RPMI7951 (cell line): ENCODE measurements at regions not wholly inside any gene's neighbourhood (a gene's known extent, or its start where the extent isn't known, plus 50 kb on each side); places are given as distances from the start of the nearest gene placed in this dataset.

Experiments used
- DNase-seq: peaks from one replicate; pipeline ENCODE4 v3.0.0-alpha.2; 2012; ENCODE audit warnings: low read depth

DNA sequence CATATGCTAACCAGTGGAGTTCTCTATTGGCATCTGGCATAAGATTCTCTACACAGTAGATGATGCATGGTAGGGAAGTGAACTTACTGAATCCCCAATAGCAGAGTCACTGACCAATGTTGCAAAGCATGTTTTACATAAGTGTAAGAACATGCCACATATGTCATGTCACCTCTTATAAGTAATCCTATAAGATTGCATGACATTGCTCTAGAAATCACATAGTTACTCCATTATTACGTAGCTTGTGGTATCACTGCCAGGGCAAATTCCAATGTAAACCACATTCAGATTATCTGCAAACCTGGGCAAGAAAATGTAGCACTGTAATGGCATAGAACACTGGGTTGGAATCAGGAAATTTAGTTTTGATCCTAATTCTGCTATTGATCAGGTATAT lies 198.2 kb upstream of the UMPS start:
- DNase-seq: no peak

DNA sequence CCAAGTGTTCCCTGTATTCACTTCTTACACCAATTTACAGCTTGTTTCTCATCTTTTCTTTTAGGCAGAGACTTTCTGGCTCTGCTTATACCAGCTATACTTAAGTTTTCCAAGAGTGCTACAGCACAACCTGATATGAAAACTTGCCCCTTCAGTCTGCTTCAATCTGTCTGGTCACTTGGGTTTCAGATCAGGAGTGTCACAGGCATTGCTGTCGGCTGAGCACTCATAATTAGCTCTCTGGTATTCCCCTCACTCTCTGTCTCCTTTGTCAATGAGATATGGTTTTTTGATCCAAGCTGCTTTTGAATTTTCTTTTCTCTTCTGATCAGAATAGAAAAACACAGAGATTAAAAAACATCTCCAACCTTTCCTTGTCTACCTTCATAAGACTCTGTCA lies 194.9 kb upstream of the UMPS start:
- DNase-seq: no peak

DNA sequence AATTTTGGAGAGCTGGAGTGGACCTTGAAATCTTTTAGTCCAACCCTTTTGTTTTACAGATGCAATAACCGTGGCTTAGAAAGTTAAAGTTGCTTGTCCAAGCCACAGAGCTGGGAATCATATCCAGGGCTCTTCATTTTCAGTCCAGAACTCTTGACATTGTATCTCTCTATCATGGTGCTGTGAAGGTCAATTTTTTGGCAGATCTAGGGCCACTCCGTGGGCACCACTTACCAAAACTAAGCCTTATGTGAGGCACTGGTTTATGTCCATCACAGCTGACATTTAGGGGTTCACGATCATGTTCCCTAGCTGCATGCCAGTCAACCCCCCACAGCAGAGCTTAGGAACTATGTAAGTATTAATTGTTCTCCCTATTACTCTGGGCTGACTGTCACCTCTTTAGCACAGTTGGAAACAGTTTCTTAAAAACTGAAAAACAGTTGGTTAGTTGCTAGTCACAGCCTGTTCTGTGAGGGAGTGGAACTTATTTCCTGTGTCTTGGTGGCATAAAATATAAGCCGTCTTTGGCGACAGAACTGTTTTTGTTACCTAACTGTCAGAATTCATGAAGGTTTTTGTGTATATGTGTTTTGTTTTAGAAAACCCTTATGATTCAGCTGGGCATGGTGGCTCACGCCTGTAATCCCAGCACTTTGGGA lies 189.6 kb upstream of the UMPS start:
- no peak for DNase-seq

DNA sequence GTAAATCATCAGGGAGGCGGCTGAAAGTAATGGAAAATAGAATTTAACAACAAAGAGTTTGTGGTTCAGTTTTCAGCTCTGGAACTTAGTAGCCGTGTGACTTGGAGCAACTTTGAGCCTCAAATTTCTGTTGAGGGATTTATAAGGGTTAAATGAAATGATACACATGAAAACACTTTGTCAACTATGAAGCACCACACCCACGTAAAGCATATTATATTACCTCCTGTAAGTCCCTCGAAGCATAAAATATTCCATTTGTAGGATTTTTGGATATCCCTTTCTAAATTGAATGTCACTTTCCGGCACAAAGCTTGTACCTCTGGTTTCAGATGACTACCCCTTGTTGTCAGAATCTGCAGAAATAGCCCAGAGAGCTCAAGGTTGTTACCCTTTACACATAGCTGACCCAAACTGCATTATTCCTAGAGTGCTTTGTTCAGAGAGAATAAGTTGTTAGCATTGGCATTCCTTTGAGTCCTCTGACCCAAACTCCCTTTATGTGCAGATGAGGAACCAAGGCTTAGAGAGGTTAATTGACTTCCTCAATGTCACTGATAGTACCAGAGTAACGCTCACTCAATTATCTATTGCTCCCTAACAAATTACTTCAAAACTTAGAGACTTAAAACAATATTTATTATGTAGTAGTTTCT lies 187.9 kb upstream of the UMPS start:
- DNase-seq: no peak

DNA sequence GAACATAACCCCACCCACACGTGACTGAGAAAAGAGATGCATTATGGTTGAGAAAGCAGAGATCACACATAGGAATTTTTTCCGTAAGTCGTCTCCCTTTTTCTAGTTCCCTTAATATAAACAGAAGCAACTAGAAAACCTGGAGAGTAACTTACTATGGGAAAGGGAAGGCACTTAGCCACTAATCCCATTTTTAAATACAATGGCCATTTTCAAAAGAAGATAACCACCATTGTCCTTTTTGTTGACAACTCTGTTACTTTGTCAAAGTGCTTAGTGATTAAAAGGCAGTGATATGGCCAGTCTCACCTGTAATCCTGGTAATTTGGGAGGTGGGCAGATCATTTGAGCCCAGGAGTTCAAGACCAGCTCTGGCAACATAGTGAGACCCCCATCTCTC lies 184.4 kb upstream of the UMPS start:
- no peak for DNase-seq

DNA sequence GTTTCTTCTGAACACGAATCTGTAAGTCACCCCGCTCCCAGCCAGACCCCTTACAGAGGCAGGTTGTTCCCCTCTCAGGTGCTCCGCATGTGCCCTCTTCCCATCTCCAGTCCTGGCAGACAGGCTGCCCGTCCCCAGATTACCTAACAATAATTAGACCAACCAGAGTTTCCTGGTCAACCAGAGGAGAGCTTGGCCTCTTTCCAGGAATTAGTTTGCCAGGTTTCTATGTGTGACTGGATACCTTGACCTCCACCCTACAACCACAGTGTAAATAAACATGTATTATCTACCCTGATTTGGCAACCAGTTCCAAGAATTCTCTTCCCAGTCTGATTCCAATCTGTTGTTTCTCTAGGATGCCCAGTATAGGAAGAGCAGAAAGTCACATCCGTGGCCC lies 178.0 kb upstream of the UMPS start:
- peak; percentile 40 for DNase-seq

DNA sequence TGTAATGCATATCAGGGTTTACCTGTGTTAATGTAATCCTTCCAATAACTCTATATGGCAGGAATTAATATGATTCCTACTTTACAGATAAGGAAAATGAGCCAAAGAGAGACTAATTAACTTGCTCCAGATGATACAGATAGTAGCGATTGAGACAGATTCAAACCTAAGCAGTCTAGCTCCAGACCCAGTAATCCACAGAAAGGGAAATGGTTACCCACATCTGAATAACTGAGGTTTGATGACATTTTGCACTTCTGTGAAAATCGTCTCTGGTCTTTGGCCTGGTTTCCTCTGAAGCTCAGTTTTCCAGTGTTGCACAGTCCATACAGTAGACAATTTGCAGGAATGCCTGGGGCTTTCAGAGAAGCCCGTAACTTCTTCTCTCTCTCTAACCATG lies 177.1 kb upstream of the UMPS start:
- DNase-seq: no peak

DNA sequence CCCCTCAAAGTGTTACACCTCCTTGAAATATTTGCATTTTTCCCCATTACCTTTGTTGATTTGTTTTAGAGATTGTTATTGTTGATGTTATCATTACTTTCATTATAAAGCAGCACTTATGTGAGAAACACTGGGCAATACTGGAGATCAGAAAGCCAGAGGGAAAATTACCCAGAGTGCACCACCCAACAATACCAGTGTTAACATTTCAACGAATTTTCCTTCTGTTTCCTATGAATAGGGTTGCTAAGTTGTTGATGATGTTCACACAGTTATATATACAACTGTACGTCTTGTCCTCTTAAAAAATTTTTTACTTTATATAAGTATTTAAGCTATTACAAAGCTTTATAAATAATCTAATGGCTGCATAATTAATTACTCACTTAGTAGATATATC lies 173.6 kb upstream of the UMPS start:
- no peak for DNase-seq

DNA sequence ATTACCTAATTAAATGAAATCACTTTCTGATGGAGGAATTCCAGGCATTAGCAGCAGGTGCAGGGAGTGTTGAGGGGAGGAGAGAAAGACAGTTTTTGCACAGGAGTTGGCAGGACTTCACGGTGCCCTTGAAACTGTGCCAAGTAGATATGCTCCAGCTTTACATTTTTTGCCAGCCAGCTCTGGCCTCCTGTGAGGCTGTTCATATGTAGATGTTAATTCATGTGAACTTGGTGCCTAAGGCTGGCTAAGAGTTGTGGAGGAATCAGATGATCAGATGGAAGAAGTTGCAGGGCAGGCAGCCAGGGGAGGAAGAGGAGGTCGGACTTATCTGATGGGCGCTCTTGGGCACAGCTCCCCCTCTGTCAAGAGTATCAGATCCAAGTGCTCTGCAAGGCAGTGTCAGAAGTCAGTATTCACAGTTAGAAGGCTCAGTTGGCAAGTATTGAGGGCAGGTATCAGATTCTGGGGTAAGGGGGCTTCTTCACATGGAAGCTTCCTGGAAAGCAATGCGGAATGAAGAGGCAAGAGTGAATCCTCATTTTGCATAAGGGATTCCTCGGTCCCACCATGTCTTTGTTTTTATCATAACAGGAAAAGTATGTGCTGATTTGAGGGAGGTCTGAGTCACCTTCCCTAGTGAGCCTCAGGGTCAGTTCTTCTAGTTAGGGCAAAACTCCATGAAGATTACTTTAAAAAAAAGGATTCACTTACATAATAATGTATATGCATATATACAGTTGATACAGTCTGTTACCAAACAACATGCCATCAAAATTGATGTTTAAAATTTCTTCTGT lies 172.6 kb upstream of the UMPS start:
- peak; percentile 80 for DNase-seq

DNA sequence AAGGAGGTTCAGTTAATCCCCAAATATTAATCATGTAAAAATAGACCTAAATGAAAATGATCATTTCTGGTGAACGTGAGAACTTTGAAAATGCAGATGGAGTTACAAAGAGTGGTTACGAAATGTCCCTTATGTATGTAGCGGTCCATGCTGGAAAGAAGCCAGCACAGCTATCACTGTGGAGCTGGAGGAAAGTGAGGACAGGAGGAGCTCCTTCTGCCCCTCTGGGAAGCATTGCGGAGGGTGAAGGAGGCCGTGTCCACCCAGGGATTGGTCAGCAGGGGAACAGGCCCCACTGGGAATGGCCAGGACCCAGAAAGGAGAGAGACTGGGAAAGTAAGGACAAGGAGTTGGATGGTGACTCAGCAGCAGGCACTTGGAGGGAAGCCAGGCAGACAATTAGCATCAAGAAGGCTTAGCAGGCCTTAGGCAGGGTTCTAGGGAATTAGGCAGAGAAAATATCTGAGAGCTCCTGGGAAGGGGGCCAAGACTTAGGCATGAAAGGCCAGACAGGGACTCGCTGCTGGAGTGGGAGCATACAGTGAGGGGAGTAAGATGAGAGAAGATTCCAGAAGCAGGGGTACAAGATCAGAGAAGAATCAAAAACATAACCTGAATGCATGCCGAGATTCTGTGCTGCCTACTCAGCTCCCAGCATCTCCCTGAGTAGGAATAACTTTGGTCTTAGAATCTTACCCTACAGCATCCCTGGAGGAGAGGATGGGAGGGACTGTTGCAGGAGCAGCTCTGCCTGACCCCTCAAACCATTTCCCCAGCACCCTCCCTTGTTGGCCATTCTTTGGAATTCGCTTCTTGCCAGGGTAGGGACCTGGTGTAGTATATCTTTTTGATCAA lies 171.0 kb upstream of the UMPS start:
- DNase-seq: peak; percentile 100

DNA sequence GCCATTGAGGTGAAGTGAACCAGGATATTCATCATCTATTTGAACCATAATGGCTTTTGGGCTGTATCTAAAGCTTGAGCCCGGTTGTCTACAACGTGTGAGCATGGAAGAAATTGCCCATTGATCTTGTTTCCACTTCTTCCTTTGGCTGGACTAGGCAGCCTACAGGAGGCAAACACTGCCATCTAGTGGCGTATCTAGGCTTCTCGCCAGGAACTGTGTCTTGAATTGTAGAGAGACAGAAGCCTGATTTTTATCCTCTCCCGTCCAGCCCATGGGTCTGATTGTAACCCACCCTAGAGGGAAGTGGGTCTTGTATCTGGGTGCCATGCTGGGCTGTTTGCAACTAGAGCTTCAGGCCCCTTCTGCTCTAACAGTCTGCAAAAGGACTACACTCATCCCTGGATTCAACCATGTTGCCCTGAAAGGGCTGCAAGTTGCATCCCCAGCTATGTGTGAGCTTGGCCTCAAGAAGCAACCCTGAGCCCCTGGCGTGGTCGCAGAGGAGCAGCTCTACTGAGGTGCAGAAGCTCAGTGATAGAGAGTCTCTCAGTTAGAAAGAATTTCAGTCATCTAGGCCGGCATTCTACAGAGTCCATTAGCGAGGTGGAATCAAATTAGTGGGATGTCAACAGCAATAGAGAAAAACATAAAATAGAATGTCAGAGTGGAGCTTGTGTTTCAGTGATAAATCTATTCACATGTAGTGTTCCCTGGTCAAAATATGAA lies 170.2 kb upstream of the UMPS start:
- DNase-seq: peak; percentile 81

DNA sequence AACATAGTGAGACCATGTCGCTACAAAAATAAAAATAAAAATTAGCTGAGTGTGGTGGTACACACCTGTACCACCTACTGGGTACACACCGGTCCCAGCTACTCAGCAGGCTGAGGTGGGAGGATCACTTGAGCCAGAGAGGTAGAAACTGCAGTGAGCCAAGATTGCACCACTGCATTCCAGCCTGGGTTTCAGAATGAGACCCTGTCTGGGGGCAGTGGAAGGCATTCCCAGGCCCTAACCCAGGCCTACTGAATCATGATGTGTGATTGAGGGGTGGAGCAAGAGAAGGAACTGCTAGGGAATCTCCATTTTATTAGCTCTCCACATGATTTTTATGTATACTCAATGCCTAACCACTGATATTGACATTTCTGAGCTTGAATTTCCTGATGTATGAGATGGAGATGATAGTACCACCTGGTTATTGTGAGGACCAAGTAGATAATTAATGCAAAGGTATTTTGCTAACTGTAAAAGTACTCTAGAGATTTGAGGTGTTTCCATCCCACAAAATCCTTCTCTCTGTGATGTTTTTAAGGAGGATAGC lies 169.5 kb upstream of the UMPS start:
- no peak for DNase-seq

DNA sequence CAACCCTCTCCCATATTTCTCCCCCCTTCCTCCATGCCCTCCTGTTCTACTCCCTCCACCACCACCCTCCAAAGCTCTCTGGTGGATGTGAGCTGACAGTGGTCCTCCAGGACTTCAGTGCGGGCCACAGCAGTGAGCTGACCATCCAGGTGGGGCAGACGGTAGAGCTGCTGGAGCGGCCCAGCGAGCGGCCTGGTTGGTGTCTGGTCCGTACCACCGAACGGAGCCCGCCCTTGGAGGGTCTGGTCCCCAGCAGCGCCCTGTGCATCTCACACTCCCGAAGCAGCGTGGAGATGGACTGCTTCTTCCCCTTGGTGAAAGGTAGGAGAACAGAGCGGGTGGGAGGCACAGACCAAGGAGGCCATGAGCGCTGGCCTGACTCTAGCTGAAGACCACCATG lies 167.5 kb upstream of the UMPS start:
- DNase-seq: no peak

DNA sequence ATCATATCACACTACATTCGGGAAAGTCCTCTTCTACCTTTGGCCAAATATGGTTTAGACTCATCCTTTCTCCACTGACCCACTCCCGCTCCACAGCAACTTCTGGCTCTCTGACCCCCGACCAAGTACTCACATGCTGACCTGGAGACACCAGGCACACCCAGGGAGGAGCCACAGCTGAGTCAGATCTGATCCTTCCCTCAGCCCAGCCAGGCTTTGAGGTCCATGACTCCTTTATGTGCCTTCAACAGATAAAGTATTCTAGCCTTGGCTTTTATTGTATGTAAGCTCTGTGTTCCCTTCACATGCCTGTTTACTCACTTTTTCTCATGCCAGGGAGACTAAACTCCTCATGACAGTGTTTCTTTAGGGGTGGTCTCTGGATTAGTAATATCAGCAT lies 166.9 kb upstream of the UMPS start:
- peak; percentile 19 for DNase-seq

DNA sequence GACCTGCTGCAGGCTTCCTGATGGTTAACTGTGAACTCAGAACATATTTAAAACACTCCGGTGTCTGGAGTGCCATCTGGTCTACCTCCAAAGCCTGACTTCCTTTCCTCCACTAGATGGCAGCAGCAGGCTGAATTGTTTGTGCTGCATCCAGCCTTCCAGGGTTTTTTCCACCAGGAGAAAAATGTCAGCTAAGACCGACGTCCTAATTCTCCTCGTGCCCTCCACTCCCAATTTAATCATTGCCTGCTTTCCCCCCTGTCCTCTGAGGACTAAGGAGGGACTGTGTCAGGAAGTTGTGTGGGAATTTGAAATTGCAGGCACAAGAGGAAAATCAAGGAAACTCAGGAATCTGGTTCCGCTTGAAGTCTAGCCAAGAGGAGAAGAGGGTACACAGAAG lies 165.2 kb upstream of the UMPS start:
- peak; percentile 73 for DNase-seq

DNA sequence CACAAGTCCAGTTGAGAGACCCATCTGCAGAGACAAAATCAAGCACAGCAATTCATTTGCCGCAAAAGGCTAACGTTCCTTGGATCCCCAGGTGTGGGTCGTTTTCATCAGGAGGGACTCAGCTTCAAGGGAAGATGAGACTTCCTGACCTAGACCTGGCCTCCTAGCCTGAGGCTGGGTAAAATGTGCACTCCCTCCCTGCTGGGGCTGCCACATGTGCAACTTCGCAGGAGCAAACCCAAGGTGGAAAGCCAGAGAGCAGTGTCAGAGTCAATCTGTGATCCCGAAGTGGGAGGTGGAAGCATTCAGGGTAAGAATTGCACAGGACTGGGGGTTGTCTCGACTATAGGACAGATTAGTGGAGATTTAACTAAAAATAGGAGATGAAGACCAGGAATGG lies 164.7 kb upstream of the UMPS start:
- no peak for DNase-seq

DNA sequence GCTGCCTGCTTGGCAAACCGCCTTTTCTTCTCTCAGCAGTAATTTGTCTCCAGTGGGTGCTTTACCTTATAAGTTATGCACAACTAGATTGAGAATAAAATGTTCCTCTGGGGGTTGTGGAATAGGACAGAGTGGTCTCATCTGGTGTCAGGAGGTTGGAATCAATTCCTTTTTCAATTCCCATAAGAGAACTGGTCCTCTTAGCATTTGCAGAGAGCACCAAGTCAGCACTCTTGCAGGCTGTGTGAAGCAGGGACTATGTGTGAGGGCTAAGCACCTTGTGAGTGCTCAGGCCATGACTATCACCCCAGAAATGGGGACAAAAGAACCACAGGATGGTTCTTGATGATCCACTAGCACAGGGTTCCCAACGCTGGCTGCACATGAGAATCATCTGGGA lies 163.6 kb upstream of the UMPS start:
- no peak for DNase-seq

DNA sequence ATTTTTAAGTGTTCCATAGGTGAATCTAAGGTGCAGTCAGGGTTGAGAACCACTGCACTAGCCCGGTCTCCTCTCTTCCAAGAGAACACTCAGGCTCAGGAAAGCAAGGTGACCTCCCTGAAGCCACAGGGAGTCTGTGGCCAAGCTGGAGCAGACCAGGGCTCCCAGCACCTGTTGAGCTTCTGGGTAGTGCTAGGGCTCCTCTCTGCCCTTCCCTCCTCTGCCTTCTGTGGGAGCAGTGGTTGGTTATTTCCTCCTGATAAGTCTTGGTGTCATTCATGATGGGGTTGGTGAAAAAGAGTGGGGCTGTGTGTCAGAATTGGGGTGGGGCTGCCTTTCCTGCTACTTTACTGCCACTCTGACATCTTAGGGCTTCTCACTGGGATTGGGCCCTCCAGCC lies 163.1 kb upstream of the UMPS start:
- no peak for DNase-seq

DNA sequence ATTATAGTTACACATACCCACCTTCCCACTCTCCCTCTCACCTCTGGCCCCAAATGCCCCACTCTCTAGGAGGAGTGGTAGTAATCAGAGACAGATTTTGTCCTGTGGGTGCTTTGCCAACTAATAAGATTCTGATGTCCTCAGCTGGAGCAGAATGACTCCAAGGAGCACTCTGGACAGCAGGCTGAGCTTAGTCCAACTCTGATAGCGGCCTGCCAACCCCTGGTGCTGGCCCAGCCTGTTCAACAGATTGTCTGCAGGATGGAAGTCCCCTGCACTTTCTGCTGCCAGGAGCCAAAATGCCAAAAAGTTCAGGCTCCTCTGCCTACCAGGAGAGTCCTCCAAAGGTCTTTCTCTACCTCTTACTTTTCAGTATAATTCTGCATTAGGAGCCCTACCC lies 160.5 kb upstream of the UMPS start:
- DNase-seq: no peak

DNA sequence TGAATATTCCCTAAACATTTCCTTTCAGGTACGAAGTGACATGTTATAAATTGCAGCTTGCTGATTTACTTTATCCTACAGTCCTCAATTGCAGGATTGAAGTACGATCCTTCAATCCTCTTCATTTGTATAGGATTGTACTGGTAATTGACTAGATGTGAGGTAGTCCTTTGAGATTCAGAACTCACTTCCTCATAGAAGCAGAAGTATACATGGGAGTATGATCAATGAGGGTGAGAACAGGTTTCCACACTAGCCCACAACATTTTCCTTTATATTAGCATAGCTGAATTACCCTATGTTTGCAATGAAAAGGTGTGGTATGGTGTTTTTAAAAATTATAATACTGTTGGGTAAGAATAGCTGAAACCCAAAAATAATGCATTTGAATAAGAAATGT lies 160.0 kb upstream of the UMPS start:
- DNase-seq: no peak

DNA sequence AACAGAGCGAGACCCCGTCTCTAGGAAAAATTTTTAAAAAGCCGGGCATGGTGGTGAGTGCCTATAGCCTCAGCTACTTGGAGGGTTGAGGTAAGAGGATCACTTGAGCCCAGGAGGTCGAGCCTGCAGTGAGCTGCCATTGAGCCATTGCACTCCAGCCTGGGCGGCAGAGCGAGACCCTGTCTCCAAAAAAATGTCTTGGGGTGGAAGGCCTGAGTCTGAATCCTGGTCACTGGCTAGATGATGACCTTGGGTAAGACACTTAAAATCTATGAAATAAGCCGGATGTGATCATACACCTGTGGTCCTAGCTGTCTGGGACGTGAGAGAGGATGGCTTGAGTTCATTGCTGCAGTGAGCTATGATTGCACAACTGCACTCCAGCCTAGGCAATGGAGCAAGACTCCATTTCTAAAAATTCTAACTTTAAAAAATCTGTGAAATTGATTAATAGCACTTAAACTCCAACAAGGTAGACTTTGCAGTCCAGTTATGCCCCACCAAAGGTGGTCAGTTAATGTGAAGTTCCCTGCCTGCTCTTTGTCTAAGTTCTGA lies 157.3 kb upstream of the UMPS start:
- DNase-seq: no peak
